Hypothalamus (tissue), 51 donors: ENCODE measurements at regions not wholly inside any gene's neighbourhood (a gene's known extent, or its start where the extent isn't known, plus 50 kb on each side); places are given as distances from the start of the nearest gene placed in this dataset.
A peak's percentile ranks its signal among the peaks of the same experiment; 100 is the strongest.

Experiments used
- DNase-seq, 51 donors: peaks; one replicate each; lab custom pipeline; 2025; lab: John Stamatoyannopoulos, UW

DNA sequence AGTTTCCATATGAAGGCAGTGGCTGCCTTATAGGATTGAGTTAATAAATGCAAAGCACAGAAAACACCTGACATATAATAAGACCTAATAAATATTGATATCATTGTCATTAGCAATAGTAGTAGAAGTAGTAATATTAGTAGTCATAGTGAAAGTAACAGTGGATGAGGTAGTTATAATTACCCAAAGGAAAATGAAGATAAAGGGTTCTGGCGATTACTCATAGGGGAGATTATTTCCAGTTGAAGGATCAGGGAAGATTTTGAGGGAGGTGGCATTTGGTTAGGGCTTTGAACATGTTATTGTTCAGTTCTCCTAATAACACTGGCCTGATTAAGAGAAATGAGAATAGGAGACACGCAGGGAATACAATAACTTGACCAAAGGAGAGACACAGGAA, 131.9 kb upstream of the GPRIN3 start:
- DNase-seq, result no peak

DNA sequence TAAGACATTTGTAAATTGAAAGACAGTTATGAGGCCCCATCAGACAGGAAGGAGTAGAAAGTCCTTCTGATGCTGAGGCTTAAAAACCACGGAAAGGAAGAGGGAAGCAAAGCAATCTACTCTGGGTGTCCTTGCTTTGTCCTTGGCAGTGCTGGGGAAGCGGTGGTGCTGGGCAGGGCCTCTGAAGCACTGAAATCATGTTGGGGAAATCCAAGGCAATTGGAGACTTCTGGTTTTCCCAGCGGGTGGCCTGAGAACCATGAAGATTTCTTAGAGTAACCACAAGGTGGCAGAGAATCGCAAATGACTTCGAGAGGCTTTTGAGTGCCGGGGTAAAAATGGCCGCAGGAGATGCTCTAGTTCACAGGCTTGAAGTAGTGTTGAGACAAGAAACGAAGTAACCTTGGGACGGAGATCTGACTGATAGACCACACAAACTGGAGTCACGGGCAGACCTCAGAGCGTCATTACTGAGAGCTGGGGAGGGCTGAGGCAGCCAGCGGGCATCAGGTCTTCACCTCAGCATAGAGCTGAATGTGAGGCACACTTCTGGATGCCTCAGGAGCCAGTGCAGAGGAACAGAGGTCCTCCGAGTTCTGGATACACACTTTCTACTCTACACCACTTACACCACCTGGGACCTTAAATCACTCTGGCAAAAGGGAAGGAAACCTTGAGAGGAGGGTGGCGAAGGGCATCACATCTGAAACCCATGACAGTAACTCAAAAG, 130.7 kb upstream of the GPRIN3 start:
- peak in 5 of 51 donors; percentile 0 to 9 (median 0) for DNase-seq

DNA sequence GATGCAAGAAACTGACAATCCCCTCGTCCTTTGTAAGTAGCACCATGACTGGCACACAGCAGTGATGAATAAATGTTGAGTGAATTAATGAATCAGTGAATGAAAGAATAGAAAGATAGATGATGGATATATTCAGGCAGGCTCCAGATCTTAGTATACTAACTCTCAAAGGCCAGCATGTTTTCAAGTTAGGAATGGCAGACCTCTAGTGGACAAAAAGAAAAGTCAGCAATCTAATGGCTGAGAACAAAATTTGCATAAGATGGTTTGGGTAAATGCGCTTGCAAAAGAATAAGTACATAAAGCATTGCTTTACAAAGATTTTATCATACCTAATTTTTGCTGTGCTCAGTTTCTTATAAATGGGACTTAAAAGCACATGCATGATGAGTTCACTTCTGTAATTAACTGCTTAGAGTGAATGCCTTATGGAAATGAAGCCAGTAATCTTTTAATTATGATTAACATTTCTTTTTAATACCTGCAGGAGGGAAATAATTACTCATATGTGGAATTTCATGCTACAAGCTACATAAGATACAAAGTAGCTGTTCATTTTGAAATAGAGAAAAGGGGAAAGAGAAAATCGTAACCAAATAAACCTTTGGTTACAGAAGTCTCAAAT, 126.9 kb upstream of the GPRIN3 start:
- peak in 4 of 51 donors; percentile 1 to 29 (median 6) for DNase-seq

DNA sequence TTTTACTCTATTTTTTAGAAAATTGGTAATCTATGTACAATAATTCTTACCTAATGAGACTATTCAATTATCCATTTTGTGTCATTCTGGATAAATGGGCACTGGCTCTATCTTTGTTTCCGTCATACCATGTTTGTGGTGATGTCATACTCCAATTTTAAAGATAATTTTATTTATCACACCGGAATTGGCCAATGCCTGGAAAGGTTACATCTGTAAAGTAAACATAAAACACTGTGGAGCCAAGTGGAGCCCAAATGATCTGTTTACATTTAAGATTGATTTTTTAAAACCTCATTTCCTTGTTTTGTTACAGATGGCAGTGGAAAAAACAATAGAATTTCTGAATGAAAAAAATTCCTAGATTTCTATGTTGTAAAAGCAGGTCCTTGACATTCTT, 120.2 kb upstream of the GPRIN3 start:
- no peak for DNase-seq

DNA sequence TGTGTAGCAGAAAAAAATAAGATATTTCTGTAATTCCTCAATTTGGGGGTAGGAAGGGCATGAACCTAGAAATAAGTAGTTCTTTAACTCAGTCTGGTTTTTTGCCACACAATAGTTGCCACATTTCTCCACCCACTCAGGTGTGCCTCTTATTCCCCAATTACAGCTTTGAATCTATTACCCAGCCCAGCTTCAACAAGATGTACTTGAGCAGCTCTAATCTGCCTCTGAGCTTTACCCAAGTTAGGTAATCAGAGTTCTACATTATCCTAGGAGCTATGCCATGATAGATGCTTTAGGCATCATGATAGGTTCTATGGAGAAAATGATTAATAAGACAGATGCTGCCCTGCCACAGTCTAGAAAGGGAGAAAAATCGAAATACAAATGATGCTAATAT, 117.4 kb upstream of the GPRIN3 start:
- no peak for DNase-seq

DNA sequence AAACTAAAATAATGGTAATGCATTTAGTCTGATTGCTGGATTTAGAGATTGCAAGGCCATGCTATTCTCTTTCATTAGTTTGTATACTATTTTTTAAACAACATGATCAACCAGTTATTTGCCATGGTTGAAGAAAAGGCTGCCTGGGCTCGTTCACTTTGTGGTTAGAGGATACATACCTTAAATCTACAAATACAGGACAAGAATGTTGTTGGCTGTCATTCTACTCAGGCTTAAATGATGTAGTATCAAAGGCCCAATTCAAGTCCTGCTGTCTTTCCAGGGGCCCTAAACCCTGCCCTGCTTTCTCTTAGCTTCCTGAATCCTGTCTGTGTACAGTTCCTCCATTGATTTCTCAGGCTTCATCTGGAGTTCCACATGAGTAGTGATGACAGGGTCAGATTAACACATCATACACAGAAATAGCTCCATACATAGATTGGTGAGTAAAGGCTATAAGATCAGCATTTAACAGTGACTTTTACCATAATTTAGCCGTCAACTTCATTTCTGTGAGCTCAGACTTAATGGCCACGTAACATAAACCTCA, 114.9 kb upstream of the GPRIN3 start:
- no peak for DNase-seq

DNA sequence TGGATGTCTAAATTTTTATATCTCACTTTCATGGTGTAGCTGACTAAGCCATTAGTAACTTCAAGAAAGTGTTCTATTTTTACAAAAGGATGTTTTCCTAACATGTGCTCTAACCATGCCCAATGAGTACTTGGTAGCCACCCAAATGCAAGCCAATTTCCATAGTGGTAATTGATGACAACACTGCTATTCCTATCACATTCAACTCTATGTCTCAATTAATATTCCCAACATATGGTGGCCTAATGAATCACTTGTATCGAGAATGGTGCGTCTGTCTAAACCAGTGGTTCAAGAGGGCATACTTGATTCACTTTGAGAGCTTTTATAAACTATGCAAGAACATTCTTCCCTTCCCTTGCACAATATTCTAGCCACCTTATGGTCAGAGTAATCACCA, 112.9 kb upstream of the GPRIN3 start:
- DNase-seq, result no peak

DNA sequence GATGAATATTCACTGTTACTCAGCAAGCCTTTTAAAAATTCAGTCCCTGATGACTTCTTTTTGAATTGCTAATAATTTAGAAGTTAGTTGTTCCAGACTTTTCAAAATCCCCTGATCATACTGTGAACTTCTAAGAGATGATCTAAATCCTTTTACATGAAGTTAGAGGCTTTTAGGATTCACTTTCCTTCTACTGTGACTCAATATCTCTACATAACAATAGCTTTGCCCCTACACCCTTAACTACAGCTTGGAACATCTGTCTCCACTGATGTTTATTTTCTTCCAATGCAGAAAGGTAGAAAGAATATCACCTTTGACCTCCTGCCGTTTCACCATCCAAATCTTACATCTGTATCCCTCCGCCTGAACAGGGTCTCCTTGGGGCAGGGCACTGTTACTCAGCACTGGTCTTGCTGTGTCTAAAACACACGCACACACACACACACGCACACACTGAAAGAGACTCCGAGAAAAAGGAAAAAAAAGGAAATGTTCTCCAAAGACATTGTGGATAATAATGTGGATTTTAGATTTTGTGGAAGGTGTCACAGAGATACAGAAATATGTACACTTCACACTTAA, 111.6 kb upstream of the GPRIN3 start:
- no peak for DNase-seq

DNA sequence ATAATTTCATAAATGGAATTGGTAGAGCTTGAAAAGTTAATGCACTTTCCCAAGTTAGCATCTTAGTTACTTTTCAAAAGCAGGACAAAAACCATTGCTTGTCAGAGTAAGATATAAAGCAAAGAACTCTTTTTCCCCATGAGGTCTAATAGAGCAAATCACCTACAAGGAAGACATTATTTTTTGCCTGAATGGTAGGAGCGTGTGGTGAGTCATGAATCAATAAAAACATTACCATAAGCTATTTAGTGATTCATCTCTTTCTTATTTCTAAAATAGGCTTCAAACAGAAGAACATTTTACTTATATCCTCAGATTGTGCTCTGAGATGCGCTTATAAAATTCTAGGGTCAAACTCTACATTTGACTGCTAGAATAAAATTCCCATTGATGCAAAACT, 109.4 kb upstream of the GPRIN3 start:
- no peak for DNase-seq

DNA sequence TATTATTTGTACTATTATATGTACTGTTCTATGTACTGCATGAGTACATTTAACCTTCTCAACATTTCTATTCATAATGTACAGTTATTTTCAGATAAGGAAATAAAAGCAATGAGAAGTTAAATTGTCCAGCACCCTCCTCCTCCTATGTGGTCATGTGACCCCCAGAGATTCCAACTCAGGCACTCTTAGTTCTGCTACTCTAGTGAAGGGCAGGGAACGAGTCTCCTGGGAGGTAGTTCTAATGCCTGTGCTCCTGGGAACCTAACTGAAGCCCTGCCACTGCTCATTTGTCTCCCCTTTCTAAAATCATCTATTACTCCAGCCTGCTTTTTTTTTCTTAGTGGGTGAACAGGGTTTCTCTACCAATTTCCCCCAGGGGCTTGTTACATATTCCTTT, 105.9 kb upstream of the GPRIN3 start:
- no peak for DNase-seq

DNA sequence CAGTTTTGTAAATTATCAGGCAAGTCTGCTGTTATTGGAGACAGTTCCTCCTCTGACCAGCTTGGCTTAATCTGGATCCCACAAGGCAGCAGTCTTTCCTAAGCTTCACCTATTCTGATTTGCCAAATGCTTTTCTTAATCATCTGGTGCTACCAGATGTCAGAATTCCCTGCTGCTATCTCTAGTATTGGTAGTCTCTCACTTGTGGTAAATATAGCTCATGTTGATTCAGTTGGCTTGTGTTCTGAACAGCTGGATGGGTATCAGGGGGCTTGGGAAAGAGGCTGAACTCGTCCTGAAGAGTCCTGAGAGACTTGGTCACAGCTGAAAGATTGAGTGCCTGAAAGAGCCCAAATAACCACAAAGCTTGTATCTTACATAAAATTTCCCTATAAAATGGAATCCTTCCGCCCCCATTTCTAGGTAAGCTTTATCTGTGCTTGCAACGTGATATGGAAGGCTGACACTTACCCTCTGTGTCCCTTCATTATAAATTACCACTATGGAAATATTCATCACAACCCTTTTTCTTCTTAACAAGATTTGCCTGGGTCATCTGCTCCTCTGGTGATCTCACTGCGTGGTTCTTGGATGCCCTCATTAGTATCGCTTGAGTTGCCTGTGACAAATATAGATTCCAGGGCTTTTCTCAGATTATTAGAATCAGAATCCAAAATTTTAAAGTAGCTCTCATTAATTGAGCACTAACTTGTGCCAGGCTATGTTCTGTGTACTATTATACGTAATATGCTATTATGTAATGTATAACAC, 104.1 kb upstream of the GPRIN3 start:
- DNase-seq, result no peak

DNA sequence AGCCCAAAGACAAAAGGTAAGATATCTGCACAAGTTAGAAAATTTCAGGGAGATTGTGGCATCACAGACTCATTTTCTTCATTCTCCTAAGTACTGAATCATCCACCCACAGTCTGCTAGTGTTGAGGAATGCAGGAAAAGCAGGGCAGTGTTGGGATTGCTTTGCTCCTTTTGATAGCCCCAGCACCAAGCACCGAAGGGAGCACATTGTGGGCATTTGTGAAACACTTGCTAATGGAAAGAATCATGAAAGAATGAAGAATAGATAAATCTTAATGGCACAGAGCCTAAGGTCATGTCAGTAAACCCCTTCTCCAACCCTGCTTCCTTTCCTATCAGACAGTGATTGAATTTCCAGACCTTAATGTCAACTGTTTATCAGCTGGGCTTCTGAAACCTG, 103.1 kb upstream of the GPRIN3 start:
- no peak for DNase-seq

DNA sequence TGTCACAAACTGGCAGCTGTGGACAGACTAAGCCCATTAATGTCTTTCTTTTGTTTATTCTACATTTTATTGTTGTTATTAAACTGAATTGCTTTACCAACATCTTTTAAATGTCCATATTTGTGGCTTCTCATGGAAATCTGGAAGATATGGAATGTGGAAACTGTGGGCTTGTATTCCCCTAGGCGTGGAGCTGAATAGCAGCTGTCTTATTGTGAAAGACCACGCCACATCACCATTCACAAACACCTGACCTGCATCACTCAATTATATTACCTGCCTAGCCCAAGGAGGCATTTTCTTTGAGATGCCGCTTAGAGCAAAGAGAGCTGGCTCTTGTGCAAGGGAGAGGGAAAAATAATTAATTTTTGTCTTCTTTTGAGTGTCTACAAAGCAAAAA, 96.9 kb upstream of the GPRIN3 start:
- DNase-seq, result no peak

DNA sequence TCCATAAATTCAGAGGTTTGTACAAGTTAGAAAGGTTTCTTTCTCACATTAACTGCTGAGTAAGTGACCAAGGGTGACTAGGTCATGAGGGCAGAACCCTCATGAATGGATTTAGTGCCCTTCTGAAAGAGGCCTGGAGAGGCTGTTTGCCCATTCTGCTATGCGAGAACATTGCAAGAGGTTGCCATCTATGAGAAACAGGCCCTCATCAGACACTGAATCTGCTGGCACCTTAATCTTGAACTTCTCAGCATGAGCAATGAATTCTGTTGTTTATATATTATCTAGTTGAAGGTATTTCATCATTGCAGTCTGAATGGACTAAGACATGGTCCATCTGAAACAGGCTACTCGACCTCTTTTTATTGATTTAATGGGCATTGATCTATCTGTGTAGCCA, 96.2 kb upstream of the GPRIN3 start:
- no peak for DNase-seq

DNA sequence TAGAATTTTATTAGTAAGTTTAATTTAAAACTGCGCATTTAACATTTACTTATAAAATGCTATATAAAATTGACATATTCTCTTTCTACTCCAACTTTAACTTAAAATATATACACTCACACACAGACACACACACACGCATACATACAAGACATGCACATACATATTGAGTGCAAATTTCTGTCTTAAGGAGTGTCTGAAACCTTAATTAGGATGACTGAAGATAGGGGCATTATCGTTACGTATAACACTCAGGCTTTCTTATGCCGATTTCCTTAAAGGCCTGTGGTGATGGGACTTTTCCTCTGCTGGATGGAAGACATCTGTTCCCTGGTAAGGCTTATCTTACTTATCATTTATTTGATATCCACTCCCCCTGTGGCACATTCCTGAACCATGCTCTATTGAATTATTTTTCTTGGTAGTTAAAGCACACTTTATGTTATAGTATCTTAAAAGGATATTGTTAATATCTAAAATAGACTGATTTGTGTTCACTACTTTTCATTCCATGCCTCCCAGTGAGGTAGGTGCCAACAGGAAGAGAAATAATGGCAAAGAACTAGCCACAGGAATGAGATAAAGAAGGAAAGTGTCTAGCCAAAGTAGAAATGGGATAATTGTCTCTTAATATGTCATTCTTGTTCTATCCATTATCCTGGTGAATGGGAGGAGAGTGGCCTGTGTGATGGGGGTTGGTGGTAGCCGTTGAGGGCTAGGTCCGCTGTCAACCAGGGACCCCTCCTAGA, 92.9 kb upstream of the GPRIN3 start:
- DNase-seq, result no peak

DNA sequence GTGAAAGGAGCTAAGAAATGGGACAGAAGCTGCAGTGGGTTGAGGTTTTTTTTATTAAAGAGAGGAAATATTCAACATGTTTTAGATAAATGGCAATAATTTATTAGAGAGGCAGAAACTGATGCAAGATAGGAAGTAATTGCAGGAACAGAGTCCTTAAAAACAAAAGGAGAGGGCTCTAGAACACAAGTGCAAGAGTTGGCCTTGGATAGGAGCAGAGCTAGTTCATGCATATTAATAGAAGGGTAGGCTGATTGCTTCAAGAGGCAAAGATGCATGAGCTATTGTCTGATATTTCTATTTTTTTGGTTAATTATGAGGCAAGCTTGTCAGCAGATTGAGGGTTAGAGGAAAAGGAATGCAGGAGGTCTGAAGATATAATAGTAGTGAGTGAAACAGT, 91.0 kb upstream of the GPRIN3 start:
- DNase-seq, result no peak

DNA sequence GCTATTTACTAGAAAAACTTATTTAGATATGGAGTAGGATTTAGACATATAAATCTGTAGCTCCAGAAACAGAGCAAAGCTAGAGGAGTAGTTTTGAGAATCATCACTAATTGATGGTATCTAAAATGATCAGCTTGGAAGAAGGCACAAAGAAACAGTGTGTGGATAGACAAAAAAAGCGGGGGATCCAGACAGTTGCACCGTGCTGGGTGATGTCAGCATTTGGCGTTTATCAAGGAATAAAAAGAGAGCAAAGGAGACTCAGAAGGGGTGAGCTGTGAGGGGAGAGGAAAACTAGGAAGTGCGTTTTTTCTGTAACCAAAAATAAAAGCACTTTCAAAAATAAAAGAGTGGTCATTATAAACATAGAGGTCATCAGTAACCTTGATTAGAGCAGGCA, 90.5 kb upstream of the GPRIN3 start:
- DNase-seq, result no peak

DNA sequence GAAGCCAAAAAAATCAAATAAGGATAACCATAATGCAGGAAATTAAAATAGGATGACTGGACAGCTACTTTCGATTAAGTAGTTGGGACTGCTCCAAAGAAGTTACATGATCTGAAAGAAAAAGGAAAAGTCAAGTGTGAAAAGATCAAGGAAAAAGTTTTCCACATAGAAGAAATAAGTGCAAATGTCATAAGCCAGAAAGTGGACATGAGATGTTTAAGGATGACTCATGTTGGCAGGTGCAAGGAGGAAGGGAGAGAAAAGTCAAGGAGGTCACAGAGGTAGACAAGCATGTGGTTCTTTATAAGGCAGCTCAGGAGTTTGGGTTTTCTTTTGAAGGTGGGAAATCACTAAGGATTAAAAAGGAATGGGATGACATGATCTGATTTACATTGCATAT, 89.8 kb upstream of the GPRIN3 start:
- DNase-seq, result no peak

DNA sequence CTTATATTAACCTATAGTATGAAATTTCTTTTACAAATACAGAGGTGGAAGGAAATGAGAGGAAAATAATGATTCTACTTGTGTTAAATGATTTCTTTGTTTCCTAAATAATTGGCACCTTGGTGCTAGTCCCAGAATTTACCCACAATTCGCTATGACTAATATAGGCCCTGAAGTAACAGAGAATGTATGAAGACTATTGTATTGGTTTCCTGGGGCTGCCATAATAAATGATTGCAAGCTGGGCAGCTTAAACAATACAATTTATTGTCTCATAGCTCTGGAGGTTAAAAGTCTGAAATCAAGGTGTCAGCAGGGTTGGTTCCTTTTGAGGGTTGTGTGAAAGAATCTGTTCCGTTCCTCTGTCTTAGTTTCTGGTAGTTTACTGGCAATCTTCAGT, 74.8 kb upstream of the GPRIN3 start:
- DNase-seq, result no peak

DNA sequence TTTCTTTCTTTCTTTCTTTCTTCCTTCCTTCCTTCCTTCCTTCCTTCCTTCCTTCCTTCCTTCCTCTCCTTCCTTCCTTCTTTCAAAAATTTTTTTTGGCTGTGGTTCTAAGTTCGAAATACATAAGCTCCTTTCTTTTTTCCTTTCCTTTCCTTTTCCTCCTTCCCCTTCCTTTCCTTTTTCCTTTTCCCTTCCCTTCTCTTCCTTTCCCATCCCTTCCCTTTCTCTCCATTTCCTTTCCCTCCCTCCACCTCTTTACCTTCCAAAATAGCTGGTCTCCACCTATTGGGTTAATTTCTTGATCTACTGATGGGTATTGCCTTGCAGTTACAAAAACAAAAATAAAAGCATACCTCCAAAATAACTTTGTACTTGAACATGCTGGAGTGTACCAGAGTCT, 73.4 kb upstream of the GPRIN3 start:
- no peak for DNase-seq
